ENCODE measurements at regions not wholly inside any gene's neighbourhood (a gene's known extent, or its start where the extent isn't known, plus 50 kb on each side); places are given as distances from the start of the nearest gene placed in this dataset.
"Not testable (repeated sequence)": the region's sequence is repeated elsewhere in the genome, so short reads cannot be mapped to it uniquely, and the experiment has no call there.

DNA sequence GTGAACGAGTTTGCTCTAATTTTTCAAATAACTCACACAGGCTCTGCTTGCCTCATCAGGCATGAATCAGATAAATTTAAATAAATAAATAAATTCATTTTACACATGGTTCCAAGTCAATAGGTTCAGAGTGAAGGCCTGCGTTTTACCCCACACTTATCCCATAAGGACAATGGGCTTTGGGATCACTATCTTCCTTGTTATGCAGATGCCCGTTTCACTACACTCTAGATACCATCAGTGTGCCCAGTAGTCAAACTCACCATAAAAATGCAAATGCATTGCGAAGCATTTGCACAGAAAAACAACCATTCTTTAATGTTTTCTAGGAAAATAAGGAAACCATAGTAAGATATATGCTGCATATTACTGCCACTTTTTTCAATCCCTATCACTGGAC is 155.9 kb upstream of the CCDC196 start:
- Histone ChIP-seq H3K36me3 (ENCODE audit: control insufficient read depth, insufficient read depth, low read length) (no peaks in the 10 kb centered on the region), H3K27me3 (ENCODE audit: control insufficient read depth, insufficient read depth, low read length) (no peaks in the 10 kb centered on the region), H3K4me3 (ENCODE audit: low read depth, low read length) (no peak overlapping the region)
- TF ChIP-seq CTCF (IDR thresholded peaks at IDR 0.05; ENCODE audit: insufficient read depth, low read length, severe bottlenecking): no peak
- FAIRE-seq (no peak), DNase-seq (ENCODE audit: low read depth) (no peak)

DNA sequence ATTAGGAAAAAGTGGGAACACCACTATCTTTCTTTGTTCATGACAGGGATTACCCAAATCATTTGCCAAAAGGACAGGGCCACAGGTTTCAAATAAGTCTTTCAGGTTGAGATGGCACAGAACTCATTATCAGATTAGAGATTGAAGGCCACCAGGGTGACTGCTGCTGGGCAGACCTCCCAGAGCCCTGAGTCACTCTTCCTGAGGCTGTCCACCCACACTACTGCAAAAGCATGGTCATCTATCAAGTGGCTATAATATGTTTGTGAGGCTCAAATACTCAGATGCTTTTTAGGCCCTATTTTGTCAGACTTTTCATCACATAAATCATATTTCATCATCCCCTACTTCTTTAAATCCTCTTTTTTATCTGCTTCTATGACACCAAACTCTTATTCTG is 155.3 kb upstream of the CCDC196 start:
- DNase-seq (ENCODE audit: low read depth) (peak; percentile 41), FAIRE-seq (no peak)
- Histone ChIP-seq H3K4me3 (ENCODE audit: low read depth, low read length) (no peak overlapping the region), H3K27me3 (ENCODE audit: control insufficient read depth, insufficient read depth, low read length) (no peaks in the 10 kb centered on the region), H3K36me3 (ENCODE audit: control insufficient read depth, insufficient read depth, low read length) (no peaks in the 10 kb centered on the region)
- no peak for TF ChIP-seq CTCF (IDR thresholded peaks at IDR 0.05; ENCODE audit: insufficient read depth, low read length, severe bottlenecking)

- not testable (repeated sequence) for H3K27me3 ChIP-seq (ENCODE audit: control insufficient read depth, insufficient read depth, low read length); H3K4me3 ChIP-seq (ENCODE audit: low read depth, low read length); DNase-seq (ENCODE audit: low read depth); FAIRE-seq; H3K36me3 ChIP-seq (ENCODE audit: control insufficient read depth, insufficient read depth, low read length)
Measured at GRCh38 chr14:66333293-66333692, 152.9 kb upstream of the CCDC196 start.

- no peak for TF ChIP-seq CTCF (IDR thresholded peaks at IDR 0.05; ENCODE audit: insufficient read depth, low read length, severe bottlenecking)
- Histone ChIP-seq H3K27me3 (ENCODE audit: control insufficient read depth, insufficient read depth, low read length) (no peaks in the 10 kb centered on the region), H3K4me3 (ENCODE audit: low read depth, low read length) (no peak overlapping the region), H3K36me3 (ENCODE audit: control insufficient read depth, insufficient read depth, low read length) (no peaks in the 10 kb centered on the region)
- FAIRE-seq (no peak), DNase-seq (ENCODE audit: low read depth) (no peak)
Measured at GRCh38 chr14:66341239-66341638, 144.9 kb upstream of the CCDC196 start.

- Histone ChIP-seq H3K36me3 (ENCODE audit: control insufficient read depth, insufficient read depth, low read length) (no peaks in the 10 kb centered on the region), H3K4me3 (ENCODE audit: low read depth, low read length) (no peak overlapping the region), H3K27me3 (ENCODE audit: control insufficient read depth, insufficient read depth, low read length) (no peaks in the 10 kb centered on the region)
- DNase-seq (ENCODE audit: low read depth) (no peak), FAIRE-seq (no peak)
- no peak for TF ChIP-seq CTCF (IDR thresholded peaks at IDR 0.05; ENCODE audit: insufficient read depth, low read length, severe bottlenecking)
Measured at GRCh38 chr14:66345986-66346385, 140.2 kb upstream of the CCDC196 start.

DNA sequence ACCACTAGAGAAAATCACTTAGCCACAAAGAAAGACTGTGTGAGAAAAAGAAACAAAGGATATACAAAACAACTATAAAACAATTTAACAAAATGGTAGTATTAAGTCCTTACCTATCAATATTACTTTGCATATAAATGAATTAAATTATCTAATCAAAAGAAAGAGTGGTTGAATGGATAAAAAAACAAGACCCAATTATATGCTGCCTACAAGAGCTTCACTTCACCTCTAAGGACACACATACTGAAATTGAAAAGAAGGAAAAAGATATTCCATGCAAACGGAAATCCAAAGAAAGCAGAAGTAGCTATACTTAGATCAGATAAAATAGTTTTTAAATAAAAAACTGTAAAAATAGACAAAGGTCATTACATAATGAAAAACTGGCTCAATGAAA is 134.9 kb upstream of the CCDC196 start:
- Histone ChIP-seq H3K27me3 (ENCODE audit: control insufficient read depth, insufficient read depth, low read length) (no peaks in the 10 kb centered on the region), H3K4me3 (ENCODE audit: low read depth, low read length) (no peak overlapping the region), H3K36me3 (ENCODE audit: control insufficient read depth, insufficient read depth, low read length) (no peaks in the 10 kb centered on the region)
- no peak for DNase-seq (ENCODE audit: low read depth)
- no peak for TF ChIP-seq CTCF (IDR thresholded peaks at IDR 0.05; ENCODE audit: insufficient read depth, low read length, severe bottlenecking)
- no peak for FAIRE-seq

Data from bronchial epithelial cell (primary cell).